Pulmonary artery endothelial cell (primary cell): ENCODE measurements at regions not wholly inside any gene's neighbourhood (a gene's known extent, or its start where the extent isn't known, plus 50 kb on each side); places are given as distances from the start of the nearest gene placed in this dataset.
"Not testable (repeated sequence)": the region's sequence is repeated elsewhere in the genome, so short reads cannot be mapped to it uniquely, and the experiment has no call there.

Source experiments
- DNase-seq: peaks from one replicate; pipeline ENCODE4 v3.0.0-alpha.2; 2011; ENCODE audit warnings: low read depth, low spot score

- DNase-seq, result no peak
Measured at GRCh38 chr12:125861299-125862281, 796.4 kb downstream of the AACS start.

GRCh38 chr12:125865236-125865635 lies 800.0 kb downstream of the AACS start:
- DNase-seq, result not testable (repeated sequence)

GRCh38 chr12:125871811-125872594 lies 806.8 kb downstream of the AACS start:
- DNase-seq, result no peak

GRCh38 chr12:125873016-125873415 lies 807.8 kb downstream of the AACS start:
- no peak for DNase-seq

- DNase-seq, result no peak
Measured at GRCh38 chr12:125878483-125878882, 813.2 kb downstream of the AACS start.

- no peak for DNase-seq
Measured at GRCh38 chr12:125882141-125882540, 816.9 kb downstream of the AACS start.

GRCh38 chr12:125888921-125889320 lies 823.7 kb downstream of the AACS start:
- DNase-seq, result no peak

GRCh38 chr12:125889742-125890141 lies 824.5 kb downstream of the AACS start:
- no peak for DNase-seq

- DNase-seq, result no peak
Measured at GRCh38 chr12:125890366-125890905, 825.2 kb downstream of the AACS start.

GRCh38 chr12:125890971-125891370 lies 825.7 kb downstream of the AACS start:
- no peak for DNase-seq

GRCh38 chr12:125892276-125892675 lies 827.0 kb downstream of the AACS start:
- no peak for DNase-seq

- DNase-seq, result no peak
Measured at GRCh38 chr12:125902991-125903390, 837.8 kb downstream of the AACS start.

GRCh38 chr12:125907351-125907750 lies 842.1 kb downstream of the AACS start:
- no peak for DNase-seq

- no peak for DNase-seq
Measured at GRCh38 chr12:125919856-125920470, 854.7 kb downstream of the AACS start.

GRCh38 chr12:125922330-125922729 lies 857.1 kb downstream of the AACS start:
- no peak for DNase-seq

GRCh38 chr12:125936502-125936901 lies 871.3 kb downstream of the AACS start:
- no peak for DNase-seq

- no peak for DNase-seq
Measured at GRCh38 chr12:125944446-125944845, 879.2 kb downstream of the AACS start.

GRCh38 chr12:125949471-125949870 lies 884.2 kb downstream of the AACS start:
- DNase-seq, result no peak

GRCh38 chr12:125954362-125954761 lies 889.1 kb downstream of the AACS start:
- DNase-seq, result no peak

- DNase-seq, result no peak
Measured at GRCh38 chr12:125956186-125956585, 891.0 kb downstream of the AACS start.

GRCh38 chr12:125966641-125967040 lies 901.4 kb downstream of the AACS start:
- DNase-seq, result no peak

GRCh38 chr12:125968413-125968812 lies 903.2 kb downstream of the AACS start:
- DNase-seq, result no peak
